HL-60/S4 (cell line): ENCODE measurements at regions not wholly inside any gene's neighbourhood (a gene's known extent, or its start where the extent isn't known, plus 50 kb on each side); places are given as distances from the start of the nearest gene placed in this dataset.
"Not testable (repeated sequence)": the region's sequence is repeated elsewhere in the genome, so short reads cannot be mapped to it uniquely, and the experiment has no call there.

ENCODE experiments used
- in situ Hi-C: fragments of 300-500 bp; cut with MboI; formaldehyde crosslinking; loops from 2 replicates; pipeline ENCODE4 v1.14.3; 2022; ENCODE audit warnings: low sequenced_read_pairs

DNA sequence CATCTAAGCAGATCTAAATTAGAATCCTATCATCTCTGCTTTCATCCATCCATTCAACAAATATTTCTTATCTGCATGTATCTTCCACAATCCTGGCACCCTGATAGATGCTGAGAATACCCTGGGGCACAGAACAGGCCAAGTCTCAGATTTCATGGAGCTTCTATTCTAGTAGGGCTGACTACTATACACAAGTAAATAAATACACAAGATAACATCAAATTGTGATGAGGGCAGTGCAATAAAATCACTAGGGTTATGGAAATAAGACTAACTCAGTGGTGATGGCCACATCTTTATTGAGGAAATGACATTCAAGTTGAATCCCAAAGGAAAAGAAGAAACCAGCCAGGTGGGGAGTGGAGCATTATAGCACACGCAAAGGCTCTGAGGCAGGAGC lies 138.4 kb upstream of the GLRA1 start:
- in situ Hi-C loops = no loop called here

DNA sequence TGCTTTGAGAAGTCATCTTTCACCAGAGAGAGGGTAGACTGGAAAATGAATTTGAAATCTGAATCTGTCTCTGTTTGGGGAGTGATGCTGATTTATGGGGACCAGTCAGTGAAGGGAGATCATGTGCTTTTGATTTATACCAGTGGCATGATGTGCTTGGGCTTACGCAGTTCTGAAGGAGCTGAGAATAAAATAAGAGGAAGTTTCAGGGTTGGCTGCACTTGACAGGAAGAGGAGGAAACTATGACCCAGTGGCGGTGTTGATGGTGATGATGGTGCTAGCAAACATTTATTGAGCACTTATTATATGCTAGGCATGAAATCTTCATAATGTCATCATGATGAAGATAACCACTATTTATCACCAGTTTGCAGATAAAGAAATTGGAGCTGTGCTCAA lies 136.4 kb upstream of the GLRA1 start:
- in situ Hi-C loops = no loop called here

DNA sequence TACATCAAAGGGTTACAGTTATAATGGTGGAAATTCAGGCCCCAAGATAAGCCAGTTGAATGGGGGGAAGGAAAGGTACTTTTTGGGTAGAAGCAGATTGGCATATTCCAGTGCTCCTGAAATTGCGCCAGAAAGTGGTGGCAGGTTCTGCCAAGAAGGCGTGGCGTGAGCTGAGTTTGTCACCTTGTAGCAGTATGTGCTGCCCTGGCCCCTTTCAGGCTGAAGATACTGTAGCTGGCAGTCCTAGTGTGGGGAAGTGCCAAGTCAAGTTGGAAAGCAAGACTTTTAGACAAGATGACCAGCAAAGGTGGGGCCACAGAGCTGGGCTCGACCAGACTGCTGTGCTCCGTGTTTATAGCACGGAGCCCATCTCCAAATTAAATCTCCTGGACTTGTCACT lies 133.6 kb upstream of the GLRA1 start:
- in situ Hi-C loops = no loop called here

DNA sequence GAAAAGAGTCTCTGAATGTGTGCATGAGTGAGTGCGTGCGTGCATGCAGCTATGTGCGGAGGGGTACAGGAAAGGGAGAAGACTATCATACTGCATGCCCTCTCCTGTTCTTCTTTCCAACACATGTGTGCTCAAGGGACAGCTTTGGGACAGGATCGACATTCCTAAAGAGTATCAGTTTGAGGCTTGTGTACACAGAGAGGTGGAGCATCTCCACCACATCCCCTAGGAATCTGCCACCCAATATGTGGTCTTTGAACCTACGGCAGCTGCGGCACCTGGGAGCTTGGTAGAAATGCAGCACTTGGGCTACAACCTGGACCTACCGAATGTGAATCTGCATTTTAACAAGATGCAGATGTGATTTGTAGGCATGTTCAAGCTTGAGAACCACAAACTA lies 132.3 kb upstream of the GLRA1 start:
- in situ Hi-C loops = no loop called here

DNA sequence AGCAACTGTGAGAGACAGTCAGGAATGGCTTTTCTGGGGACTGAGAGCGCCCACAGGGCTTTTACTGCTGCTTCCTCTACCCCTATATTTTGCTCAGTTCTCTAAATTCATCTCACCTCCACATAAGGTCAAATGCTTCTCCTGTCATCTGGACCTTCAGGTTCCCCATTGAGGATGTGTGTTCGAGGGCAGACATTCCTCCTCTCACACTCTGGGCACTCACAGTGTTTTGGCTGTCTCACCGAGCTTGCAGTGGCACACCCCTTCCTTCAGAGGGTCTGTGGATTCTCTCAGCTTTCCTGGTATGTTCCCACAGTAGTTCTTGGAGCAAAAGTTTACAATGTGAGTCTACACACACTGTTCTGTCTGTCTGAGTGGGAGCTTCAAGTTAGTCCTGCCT lies 127.8 kb upstream of the GLRA1 start:
- in situ Hi-C loops = no loop called here

DNA sequence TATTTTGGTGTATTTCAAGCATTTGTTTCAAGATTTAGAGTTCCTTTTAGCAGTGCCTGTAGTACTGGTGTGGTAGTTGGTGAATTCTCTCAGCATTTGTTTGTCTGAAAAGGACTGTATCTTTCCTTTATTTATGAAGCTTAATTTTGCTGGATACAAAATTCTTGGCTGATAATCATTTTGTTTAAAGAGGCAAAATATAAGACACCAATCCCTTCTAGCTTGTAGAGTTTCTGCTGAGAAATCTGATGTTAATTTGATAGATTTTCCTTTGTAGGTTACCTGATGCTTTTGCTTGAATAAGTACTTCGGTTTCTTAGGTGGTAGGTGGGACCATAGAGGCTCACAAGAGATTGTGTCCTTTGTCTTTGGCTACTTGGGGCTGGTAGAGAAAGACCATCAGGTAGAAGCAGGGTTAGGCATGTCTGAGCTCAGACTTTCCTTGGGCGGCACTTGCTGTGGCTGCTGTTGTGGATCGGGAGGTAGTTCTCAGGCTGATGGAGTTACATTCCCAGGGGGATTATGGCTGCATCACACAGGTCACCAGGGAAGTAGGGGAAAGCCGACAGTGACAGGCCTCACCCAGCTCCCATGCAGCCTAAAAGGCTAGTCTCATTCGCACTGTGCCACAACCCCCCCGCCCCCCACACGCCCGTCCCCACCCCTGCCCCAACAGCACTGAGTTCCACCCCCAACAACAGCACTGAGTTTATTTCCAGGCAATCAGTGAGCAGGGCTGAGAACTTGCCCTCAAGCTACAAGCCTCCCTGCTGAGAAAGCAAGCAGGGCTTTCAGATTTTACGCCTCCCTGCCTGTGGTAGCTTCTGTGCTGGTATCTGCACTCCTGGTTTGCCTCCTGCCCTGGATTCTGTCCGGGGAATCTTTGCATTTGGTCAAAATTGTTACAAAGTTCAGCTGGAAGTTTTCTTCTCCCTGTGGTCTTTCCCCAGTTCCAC lies 127.1 kb upstream of the GLRA1 start:
- in situ Hi-C loops = no loop called here

DNA sequence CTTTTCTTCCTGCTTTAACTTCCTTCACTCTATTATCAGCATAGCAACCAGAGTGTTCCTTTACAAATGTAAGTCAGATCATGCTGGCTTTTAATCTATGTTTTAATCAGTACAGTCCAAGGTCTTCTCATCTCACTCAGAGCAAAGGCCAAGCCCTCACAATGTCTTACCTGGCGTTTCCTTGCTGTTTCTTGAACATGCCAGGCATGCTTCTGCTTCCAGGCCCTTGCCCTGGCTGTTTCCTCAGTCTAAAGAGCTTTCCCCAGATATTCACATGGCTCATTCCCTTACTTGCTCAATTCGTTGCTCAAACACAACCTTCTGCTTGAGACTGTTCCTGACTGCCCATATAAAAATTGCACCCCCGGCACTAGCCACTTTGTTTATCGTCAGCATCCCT lies 121.7 kb upstream of the GLRA1 start:
- in situ Hi-C loops = no loop called here

DNA sequence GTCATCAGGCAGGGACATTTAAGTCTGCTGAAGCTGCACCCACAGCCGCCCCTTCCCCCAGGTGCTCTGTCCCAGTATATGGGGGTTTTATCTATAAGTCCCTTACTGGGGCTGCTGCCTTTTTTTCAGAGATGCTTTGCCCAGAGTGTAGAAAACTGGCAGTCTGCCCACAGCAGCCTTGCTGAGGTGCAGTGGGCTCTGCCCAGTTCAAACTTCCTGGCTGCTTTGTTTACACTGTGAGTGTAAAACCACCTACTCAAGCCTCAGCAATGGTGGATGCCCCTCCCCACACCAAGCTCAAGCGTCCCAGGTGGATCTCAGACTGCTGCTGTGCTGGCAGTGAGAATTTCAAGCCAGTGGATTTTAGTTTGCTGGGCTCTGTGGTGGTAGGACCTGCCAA lies 114.2 kb upstream of the GLRA1 start:
- in situ Hi-C loops = not testable (repeated sequence)

DNA sequence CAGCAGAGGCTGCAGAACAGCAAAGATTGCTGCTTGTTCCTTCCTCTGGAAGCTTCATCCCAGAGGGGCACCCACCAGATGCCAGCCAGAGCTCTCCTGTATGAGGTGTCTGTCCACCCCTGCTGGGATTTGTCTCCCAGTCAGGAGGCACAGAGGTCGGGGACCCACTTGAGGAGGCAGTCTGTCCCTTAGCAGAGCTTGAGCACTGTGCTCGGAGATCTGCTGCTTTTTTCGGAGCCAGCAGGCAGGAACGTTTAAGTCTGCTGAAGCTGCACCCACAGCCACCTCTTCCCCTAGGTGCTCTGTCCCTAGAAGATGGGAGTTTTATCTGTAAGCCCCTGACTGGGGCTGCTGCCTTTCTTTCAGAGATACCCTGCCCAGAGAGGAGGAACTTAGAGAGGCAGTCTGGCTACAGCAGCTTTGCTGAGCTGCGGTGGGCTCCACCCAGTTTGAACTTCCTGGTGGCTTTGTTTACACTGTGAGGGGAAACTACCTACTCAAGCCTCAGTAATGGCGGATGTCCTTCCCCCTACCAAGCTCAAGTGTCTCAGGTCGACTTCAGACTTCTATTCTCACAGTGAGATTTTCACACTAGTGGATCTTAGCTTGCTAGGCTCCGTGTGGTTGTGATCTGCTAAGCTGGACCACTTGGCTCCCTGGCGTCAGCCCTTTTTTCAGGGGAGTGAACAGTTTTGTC lies 101.8 kb upstream of the GLRA1 start:
- in situ Hi-C loops = not testable (repeated sequence)

DNA sequence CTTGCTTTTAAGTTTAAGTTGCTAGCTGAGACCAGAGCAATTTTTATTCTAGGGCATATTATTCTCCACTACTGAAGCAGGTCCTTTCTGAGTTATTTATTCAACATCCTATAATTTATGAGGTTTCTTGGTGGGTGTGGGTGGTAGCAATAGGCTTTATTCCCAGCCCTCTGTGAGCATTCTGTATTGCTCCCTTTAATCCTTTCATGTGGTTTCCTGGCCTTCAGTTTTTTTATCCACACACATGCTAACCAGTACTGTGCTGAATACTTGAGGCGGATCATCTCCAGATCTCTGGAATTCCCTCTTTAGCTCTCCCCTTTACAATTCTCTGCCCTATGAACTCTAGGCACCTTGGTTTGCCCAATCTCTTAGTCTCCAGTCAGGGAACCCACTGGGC lies 91.8 kb upstream of the GLRA1 start:
- in situ Hi-C loops = no loop called here

DNA sequence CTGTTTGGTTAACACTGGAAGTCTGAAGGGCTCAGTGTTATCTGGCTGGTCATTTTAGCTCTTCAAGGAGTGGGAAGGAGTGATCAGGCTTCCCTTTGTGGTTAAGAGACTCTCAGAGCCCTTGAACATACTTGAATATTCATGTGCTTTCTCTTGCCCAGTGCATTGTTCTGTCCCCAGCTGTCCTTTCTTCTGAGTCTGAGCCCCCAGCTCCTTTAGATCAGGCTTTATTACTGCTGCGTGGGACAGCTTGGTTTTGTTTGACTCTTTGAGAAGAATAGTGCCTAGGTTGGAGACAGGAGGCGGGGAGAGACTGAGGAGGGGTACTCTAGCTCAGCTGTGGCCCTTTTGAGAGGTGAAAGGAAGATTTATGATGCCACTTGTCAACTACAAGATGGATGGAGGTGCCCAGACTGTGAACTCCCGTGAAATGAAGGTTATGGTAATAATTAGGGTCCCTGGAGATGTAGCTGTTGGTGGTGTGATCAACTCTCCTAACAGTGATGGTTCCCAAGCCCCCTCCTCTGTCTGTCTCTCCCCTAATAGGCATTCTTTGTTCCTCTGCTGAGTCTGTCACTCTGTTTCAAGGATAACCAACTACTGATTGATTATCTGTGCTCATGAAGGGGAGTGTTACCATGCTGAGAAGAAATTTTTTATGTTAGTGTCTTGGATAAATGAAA lies 83.1 kb upstream of the GLRA1 start:
- in situ Hi-C loops = no loop called here

DNA sequence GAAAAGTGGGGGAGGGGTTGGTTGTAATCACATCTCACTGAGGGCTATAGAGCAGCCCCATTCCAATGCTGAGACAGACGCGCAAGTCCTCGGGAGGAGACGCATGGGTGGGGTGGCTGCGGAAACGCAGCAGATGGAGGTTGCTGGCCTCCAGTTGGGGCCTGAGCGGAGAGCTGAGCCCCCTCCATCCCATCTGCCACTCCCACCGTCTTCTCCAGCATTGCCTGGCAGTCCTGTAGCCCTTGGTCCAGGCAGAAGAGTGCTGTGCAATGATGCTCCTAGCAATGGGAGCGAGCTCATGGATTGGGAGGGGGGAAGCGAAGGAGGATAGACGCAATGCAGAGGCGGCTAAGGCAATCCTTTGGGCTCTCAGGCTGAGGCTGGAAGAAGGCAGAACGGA lies 79.4 kb upstream of the GLRA1 start:
- in situ Hi-C loops = no loop called here
